Heart right ventricle (tissue), 16 donors: ENCODE measurements at regions not wholly inside any gene's neighbourhood (a gene's known extent, or its start where the extent isn't known, plus 50 kb on each side); places are given as distances from the start of the nearest gene placed in this dataset.

Experiments used
- ATAC-seq, 8 donors: fragments of 200-7000 bp; cut with Tn5 transposase; one replicate each; pipeline ENCODE4 v1.9.1; 2020; ENCODE audit warnings: mild to moderate bottlenecking in 8 of 8, moderate library complexity in 8 of 8, moderate number of reproducible peaks in 1 of 8
- DNase-seq, 2 donors: peaks; one replicate each; pipeline ENCODE4 v3.0.0-alpha.2; 2020
- H3K27ac ChIP-seq, 10 donors: fragments of 200-600 bp; sonication (generic) in 2 of 10; one replicate each; pipeline versions ENCODE4 v1.5.0 to v1.8.0; 2020 to 2022; ENCODE audit warnings: mild to moderate bottlenecking in 3 of 10
- H3K27me3 ChIP-seq, 7 donors: fragments of 200-600 bp; one replicate each; pipeline ENCODE4 v1.8.0; 2021 to 2022; ENCODE audit warnings: mild to moderate bottlenecking in 2 of 7
- H3K36me3 ChIP-seq, 9 donors: fragments of 200-600 bp; sonication (generic) in 1 of 9; one replicate each; pipeline versions ENCODE4 v1.5.0 to v1.8.0; 2020 to 2022; ENCODE audit warnings: mild to moderate bottlenecking in 2 of 9
- H3K4me1 ChIP-seq, 9 donors: fragments of 200-600 bp; sonication (generic) in 1 of 9; one replicate each; pipeline versions ENCODE4 v1.5.0 to v1.8.0; 2020 to 2022; ENCODE audit warnings: mild to moderate bottlenecking in 4 of 9
- H3K4me3 ChIP-seq, 10 donors: fragments of 200-600 bp; sonication (generic) in 2 of 10; one replicate each; pipeline versions ENCODE4 v1.5.0 to v1.8.0; 2020 to 2022; ENCODE audit warnings: mild to moderate bottlenecking in 7 of 10, moderate library complexity in 2 of 10
- H3K9me3 ChIP-seq, 11 donors: fragments of 200-600 bp in 10 of 11; sonication (generic) in 2 of 11; one replicate each; pipeline versions ENCODE4 v1.5.0 to v1.8.0; 2013 to 2022; ENCODE audit warnings: mild to moderate bottlenecking in 2 of 11, control low read depth in 1 of 11, moderate library complexity in 1 of 11
- WGBS, 2 donors: extraction: QIAGEN DNeasy Blood & Tissue Kit; methylation state at CpG; one replicate each; pipeline ENCODE4 v1.1.7; 2013; ENCODE audit warnings: inconsistent platforms in 1 of 2; 5-methylcytosine and 5-hydroxymethylcytosine counted together
- intact Hi-C, 10 donors: fragments of 100-400 bp; cut with DNase I; formaldehyde crosslinking; loops; one replicate each; pipeline versions ENCODE4 v1.11.1 to v1.14.2; 2022
- TF ChIP-seq, protein P1 (sequence below), 9 donors: fragments of 200-600 bp; sonication (generic) in 2 of 9; IDR thresholded peaks; one replicate each; pipeline versions ENCODE4 v1.5.0 to v1.8.0; 2021 to 2022; ENCODE audit warnings: antibody characterized with exemption in 9 of 9, mild to moderate bottlenecking in 5 of 9, moderate library complexity in 1 of 9
- donor health status: Arrhythmogenic right ventricular cardiomyopathy.
- donor health status: ischemic (EF 13 %, LVEDD 7.1; RV severe dilation, severe dysfunction).
- donor health status: healthy with polysubstance abuse.
- donor health status: DM: no; HTN: yes; CAD: no.
- donor health status: DM: no; HTN: no; CAD: no.
- donor health status: ischemic (EF 25% LVEDD 6.9; RV normal size, moderate dysfunction).
- donor health status: ischemic (EF 25% LVEDD 5.7; RV mildly dilated, moderate dysfunction).
- donor health status: healthy.
- donor health status: DM: yes; HTN: yes; CAD: no.
- donor health status: Ischemic cardiomyopathy.
- donor health status: ischemic (EF 35%, LVEDD 5.7; RV mildly dilated, moderate dysfunction).
- donor health status: nonischemic (EF 11% LVEDD 7.7; RV severe dilation, severe dysfunction).
- donor health status: DM: yes; HTN: yes; CAD: no.
- donor health status: PGD.
- donor health status: ischemic (EF 29% LVEDD 5.4; RV normal size, mild dysfunction).
- donor health status: nonischemic (EF 23%, LVEDD 6.1; RV moderate dilation, normal function).

DNA sequence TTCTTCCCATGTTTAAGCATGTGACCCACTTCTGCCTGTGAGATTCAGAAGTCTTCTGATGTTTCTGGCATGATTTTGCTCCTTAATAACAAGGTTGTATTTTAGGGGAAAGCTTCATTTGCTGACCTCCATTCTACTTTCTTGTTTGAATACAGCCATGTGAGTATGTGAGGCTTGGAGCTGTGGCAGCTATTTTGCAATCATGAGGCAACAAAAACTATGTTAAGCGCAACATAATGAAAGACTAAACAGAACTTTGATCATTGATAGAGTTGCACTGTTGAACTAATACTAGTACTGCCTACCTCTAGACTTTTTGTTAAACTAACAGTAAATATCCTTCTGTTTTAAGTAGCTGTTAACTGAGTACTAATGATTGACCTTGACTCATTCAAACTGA, 203.8 kb upstream of the FAM3C start:
- Histone ChIP-seq H3K36me3 (no peaks in the 10 kb centered on the region), H3K9me3 (peaks cover 0 to 18% (median 0%) of the 10 kb centered on the region in 11 donors), H3K27ac (no peak overlapping the region), H3K27me3 (no peaks in the 10 kb centered on the region), H3K4me1 (peaks cover 0 to 5% (median 0%) of the 10 kb centered on the region in 9 donors), H3K4me3 (no peak overlapping the region)
- DNase-seq (no peak), ATAC-seq (no peak)
- TF ChIP-seq, protein P1, sequence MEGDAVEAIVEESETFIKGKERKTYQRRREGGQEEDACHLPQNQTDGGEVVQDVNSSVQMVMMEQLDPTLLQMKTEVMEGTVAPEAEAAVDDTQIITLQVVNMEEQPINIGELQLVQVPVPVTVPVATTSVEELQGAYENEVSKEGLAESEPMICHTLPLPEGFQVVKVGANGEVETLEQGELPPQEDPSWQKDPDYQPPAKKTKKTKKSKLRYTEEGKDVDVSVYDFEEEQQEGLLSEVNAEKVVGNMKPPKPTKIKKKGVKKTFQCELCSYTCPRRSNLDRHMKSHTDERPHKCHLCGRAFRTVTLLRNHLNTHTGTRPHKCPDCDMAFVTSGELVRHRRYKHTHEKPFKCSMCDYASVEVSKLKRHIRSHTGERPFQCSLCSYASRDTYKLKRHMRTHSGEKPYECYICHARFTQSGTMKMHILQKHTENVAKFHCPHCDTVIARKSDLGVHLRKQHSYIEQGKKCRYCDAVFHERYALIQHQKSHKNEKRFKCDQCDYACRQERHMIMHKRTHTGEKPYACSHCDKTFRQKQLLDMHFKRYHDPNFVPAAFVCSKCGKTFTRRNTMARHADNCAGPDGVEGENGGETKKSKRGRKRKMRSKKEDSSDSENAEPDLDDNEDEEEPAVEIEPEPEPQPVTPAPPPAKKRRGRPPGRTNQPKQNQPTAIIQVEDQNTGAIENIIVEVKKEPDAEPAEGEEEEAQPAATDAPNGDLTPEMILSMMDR (IDR thresholded peaks at IDR 0.05): no peak
- intact Hi-C loops: no loop called here
- 95 to 100% methylated on average over 1 of the region's 1 CpG for WGBS, 2 donors

DNA sequence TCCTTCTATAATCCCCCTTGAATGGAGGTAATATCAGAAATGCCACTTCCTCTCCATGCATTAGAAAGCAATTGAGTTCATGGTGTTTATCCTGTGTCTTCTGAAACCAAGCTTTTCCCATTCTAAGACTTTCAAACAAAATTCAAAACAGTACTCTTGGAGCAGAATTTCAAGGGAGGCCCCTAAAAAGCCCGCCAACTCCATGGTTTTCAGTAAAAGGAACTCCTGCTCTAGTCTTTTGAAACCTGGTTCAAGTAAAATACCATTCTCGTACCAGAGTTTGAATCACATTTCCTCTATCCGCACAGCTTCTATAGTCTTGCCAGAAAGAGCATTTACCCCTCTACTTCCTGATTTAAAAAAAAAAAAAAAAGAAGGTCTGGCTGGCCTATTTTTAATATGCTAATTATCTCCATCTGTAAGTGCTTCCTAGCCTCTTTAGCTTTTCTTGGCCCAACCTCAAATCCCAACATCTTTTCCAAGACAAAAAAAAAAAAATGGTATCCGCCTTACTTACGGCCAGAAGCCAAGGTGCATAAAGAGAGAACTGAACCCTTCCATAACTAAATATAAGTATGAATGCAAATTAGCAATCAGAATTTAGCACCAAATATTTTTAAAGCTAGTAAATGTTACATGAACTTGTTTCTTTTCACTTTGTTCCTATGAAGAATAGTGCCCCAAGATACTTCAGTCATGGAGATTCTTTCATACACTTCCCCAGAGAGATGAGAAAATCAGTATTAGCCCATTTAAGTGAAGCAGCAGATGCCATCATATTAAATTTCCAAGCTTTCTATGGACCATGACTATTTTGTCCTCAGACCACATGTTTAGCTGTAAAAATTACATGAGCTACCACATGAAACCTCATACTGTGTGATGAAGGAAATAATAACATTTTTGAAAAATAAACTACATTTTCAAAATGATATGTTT, 199.9 kb upstream of the FAM3C start:
- no peaks in the 10 kb centered on the region for H3K36me3 ChIP-seq
- H3K4me3 ChIP-seq: no peak overlapping the region
- peak overlapping the region in 3 of 10 donors; percentile 9 to 43 (median 23) for H3K27ac ChIP-seq
- peaks cover 0 to 21% (median 0%) of the 10 kb centered on the region in 11 donors for H3K9me3 ChIP-seq
- ATAC-seq (peak in 4 of 8 donors; percentile 38 to 57 (median 49)), DNase-seq (no peak)
- no peaks in the 10 kb centered on the region for H3K27me3 ChIP-seq
- WGBS, 2 donors: 51 to 55% methylated on average over 5 of the region's 5 CpGs
- peaks cover 0 to 5% (median 0%) of the 10 kb centered on the region in 9 donors for H3K4me1 ChIP-seq
- TF ChIP-seq, protein P1 (IDR thresholded peaks at IDR 0.05): no peak
- intact Hi-C loops: no loop called here

GRCh38 chr7:121591926-121592325, 195.8 kb upstream of the FAM3C start:
- ATAC-seq (no peak), DNase-seq (no peak)
- intact Hi-C loops: no loop called here
- H3K4me3 ChIP-seq: no peak overlapping the region
- peaks cover 0 to 7% (median 0%) of the 10 kb centered on the region in 11 donors for H3K9me3 ChIP-seq
- no peaks in the 10 kb centered on the region for H3K36me3 ChIP-seq
- peaks cover 0 to 5% (median 0%) of the 10 kb centered on the region in 9 donors for H3K4me1 ChIP-seq
- TF ChIP-seq, protein P1 (IDR thresholded peaks at IDR 0.05): no peak
- no peak overlapping the region for H3K27ac ChIP-seq
- H3K27me3 ChIP-seq: no peaks in the 10 kb centered on the region
- 90 to 92% methylated on average over 3 of the region's 3 CpGs for WGBS, 2 donors

DNA sequence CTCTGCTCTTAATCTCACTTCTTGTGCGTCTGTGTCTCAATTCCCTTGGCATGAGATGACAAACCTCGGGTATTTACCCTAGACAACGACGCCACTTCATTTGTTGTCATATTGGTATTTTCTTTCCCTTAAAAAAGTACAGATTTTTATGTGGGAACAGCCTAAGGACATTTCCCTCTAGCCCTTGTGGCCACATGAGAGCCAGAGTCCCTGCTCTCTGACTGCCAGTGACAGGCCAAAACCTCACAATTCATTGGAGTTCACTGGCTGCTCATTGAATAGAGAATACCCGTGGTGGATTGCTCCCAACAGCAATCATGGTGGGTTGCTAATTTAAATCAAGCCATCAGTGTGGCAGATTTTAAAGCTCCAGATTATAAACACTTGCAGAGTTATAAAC, 191.3 kb upstream of the FAM3C start:
- H3K36me3 ChIP-seq: no peaks in the 10 kb centered on the region
- 83 to 86% methylated on average over 5 of the region's 5 CpGs for WGBS, 2 donors
- intact Hi-C loops: no loop called here
- H3K27ac ChIP-seq: no peak overlapping the region
- DNase-seq (no peak), ATAC-seq (no peak)
- H3K9me3 ChIP-seq: peaks cover 0 to 5% (median 0%) of the 10 kb centered on the region in 11 donors
- TF ChIP-seq, protein P1 (IDR thresholded peaks at IDR 0.05): no peak
- H3K4me1 ChIP-seq: no peaks in the 10 kb centered on the region
- H3K27me3 ChIP-seq: no peaks in the 10 kb centered on the region
- no peak overlapping the region for H3K4me3 ChIP-seq
